Ascending aorta (tissue), 2 donors: ENCODE measurements at regions not wholly inside any gene's neighbourhood (a gene's known extent, or its start where the extent isn't known, plus 50 kb on each side); places are given as distances from the start of the nearest gene placed in this dataset.

ENCODE experiments used
- DNase-seq, 2 donors: peaks; one replicate each; pipeline ENCODE4 v3.0.0-alpha.2; 2019; ENCODE audit warnings: low spot score in 2 of 2
- H3K27ac ChIP-seq, 2 donors: fragments of 200-600 bp; sonication (generic); one replicate each; pipeline ENCODE4 v1.5.1; 2016 to 2017; ENCODE audit warnings: mild to moderate bottlenecking in 1 of 2
- H3K27me3 ChIP-seq: fragments of 200-600 bp; sonication (generic); one replicate; pipeline ENCODE4 v1.5.1; 2017
- H3K36me3 ChIP-seq, 2 donors: fragments of 200-600 bp; sonication (generic); one replicate each; pipeline ENCODE4 v1.5.1; 2016
- H3K4me1 ChIP-seq, 2 donors: fragments of 200-600 bp; sonication (generic); one replicate each; pipeline ENCODE4 v1.5.1; 2016 to 2017; ENCODE audit warnings: mild to moderate bottlenecking in 1 of 2
- H3K4me3 ChIP-seq, 2 donors: fragments of 200-600 bp; sonication (generic); one replicate each; pipeline ENCODE4 v1.5.1; 2016 to 2017; ENCODE audit warnings: mild to moderate bottlenecking in 1 of 2
- H3K9me3 ChIP-seq, 2 donors: fragments of 200-600 bp; sonication (generic); one replicate each; pipeline ENCODE4 v1.5.1; 2016
- intact Hi-C: fragments of 100-400 bp; cut with DNase I; formaldehyde crosslinking; loops from one replicate; pipeline ENCODE4 v1.15.1; 2023
- TF ChIP-seq, protein P1 (sequence below), 3 experiments: fragments of 200-600 bp in 2 of 3; fragments of 450-650 bp in 1 of 3; sonication (generic) in 2 of 3; IDR thresholded peaks; one replicate each; pipeline ENCODE4 v1.5.1; 2016 to 2019; ENCODE audit warnings: antibody characterized with exemption in 3 of 3, mild to moderate bottlenecking in 1 of 3, moderate library complexity in 1 of 3

- H3K4me1 ChIP-seq = no peaks in the 10 kb centered on the region
- H3K4me3 ChIP-seq = no peak overlapping the region
- DNase-seq = no peak
- H3K36me3 ChIP-seq = no peaks in the 10 kb centered on the region
- H3K27me3 ChIP-seq = no peaks in the 10 kb centered on the region
- TF ChIP-seq, protein P1, sequence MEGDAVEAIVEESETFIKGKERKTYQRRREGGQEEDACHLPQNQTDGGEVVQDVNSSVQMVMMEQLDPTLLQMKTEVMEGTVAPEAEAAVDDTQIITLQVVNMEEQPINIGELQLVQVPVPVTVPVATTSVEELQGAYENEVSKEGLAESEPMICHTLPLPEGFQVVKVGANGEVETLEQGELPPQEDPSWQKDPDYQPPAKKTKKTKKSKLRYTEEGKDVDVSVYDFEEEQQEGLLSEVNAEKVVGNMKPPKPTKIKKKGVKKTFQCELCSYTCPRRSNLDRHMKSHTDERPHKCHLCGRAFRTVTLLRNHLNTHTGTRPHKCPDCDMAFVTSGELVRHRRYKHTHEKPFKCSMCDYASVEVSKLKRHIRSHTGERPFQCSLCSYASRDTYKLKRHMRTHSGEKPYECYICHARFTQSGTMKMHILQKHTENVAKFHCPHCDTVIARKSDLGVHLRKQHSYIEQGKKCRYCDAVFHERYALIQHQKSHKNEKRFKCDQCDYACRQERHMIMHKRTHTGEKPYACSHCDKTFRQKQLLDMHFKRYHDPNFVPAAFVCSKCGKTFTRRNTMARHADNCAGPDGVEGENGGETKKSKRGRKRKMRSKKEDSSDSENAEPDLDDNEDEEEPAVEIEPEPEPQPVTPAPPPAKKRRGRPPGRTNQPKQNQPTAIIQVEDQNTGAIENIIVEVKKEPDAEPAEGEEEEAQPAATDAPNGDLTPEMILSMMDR (IDR thresholded peaks at IDR 0.05) = no peak
- intact Hi-C loops = no loop called here
- H3K9me3 ChIP-seq = no peaks in the 10 kb centered on the region
- H3K27ac ChIP-seq = no peak overlapping the region
Observed at GRCh38 chr11:34750692-34751405, 130.0 kb downstream of the EHF start.

GRCh38 chr11:34749666-34750659, 129.1 kb downstream of the EHF start:
- no peaks in the 10 kb centered on the region for H3K9me3 ChIP-seq
- peak; percentile 14 to 69 for DNase-seq
- H3K36me3 ChIP-seq = no peaks in the 10 kb centered on the region
- H3K4me1 ChIP-seq = no peaks in the 10 kb centered on the region
- intact Hi-C loops = no loop called here
- no peak overlapping the region for H3K27ac ChIP-seq
- H3K27me3 ChIP-seq = no peaks in the 10 kb centered on the region
- H3K4me3 ChIP-seq = no peak overlapping the region
- TF ChIP-seq, protein P1 (IDR thresholded peaks at IDR 0.05) = no peak

DNA sequence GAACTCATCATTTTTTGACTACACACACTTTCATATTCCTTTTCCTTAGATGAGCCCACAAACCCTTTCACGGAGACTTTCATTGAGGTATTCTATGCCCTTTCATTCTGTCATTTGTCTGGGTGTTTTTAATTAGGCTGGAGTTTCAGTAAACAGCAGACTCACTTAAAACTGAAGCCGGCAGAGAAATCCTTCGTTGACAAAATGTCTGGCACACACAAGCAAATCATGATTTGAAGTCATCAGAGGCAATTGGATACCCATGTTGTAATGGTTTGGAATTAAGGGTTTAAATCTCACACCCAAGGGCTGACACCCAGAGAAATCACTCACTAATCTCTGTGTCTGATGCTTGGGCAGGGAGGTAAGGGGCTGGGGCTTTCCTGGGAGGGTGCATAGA, 127.1 kb downstream of the EHF start:
- Histone ChIP-seq H3K27ac (no peak overlapping the region), H3K9me3 (no peaks in the 10 kb centered on the region), H3K36me3 (no peaks in the 10 kb centered on the region), H3K4me3 (no peak overlapping the region), H3K27me3 (no peaks in the 10 kb centered on the region), H3K4me1 (no peaks in the 10 kb centered on the region)
- no peak for DNase-seq
- TF ChIP-seq, protein P1 (IDR thresholded peaks at IDR 0.05) = no peak
- intact Hi-C loops = no loop called here

DNA sequence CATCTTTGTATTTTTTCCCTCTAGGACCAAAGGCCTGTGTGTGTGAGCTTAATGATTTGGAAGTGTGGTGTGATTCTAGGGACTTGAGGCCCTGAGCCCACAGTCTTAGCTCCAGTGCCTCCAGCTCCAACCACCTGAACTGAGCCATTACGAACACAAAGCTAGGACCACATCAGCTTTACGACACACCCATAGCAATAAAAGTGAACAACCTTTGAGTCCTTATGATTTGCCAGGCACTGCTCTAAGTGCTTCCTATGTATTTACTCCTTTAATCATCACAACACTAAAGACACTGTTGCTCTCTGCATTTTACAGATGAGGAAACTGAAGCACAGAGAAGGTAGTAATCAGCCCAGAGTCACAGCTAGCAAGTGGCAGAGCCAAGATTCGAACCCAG, 126.4 kb downstream of the EHF start:
- Histone ChIP-seq H3K4me3 (no peak overlapping the region), H3K27ac (no peak overlapping the region), H3K4me1 (no peaks in the 10 kb centered on the region), H3K27me3 (no peaks in the 10 kb centered on the region), H3K36me3 (no peaks in the 10 kb centered on the region), H3K9me3 (no peaks in the 10 kb centered on the region)
- DNase-seq = no peak
- TF ChIP-seq, protein P1 (IDR thresholded peaks at IDR 0.05) = no peak
- intact Hi-C loops = no loop called here

DNA sequence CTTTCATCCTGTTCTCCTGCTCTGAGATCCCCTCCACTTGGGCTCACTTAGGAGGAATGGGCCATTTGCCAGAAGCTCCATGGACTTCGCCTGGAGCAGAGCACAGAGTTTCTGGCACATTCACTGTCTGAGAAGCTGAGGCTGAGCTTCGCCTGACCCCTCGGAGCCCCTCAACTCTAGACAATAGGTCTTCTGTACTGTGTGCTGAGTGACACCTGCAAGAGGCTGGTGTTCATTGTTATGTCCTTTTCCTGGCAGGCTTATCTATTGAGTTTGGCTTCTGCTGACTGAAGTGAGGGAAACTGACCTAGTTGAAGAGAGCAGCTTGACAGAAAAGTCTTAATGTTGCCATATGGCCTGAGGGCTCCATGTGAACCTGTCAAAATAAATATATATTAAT, 124.3 kb downstream of the EHF start:
- Histone ChIP-seq H3K4me3 (no peak overlapping the region), H3K4me1 (no peaks in the 10 kb centered on the region), H3K27me3 (no peaks in the 10 kb centered on the region), H3K9me3 (no peaks in the 10 kb centered on the region), H3K36me3 (no peaks in the 10 kb centered on the region), H3K27ac (no peak overlapping the region)
- TF ChIP-seq, protein P1 (IDR thresholded peaks at IDR 0.05) = no peak
- intact Hi-C loops = no loop called here
- DNase-seq = no peak
